Esophagus squamous epithelium (tissue), 4 donors: ENCODE measurements at regions not wholly inside any gene's neighbourhood (a gene's known extent, or its start where the extent isn't known, plus 50 kb on each side); places are given as distances from the start of the nearest gene placed in this dataset.

Experiments
- CTCF ChIP-seq, 6 experiments: fragments of 450-650 bp in 4 of 6; fragments of 200-600 bp in 2 of 6; sonication (generic) in 2 of 6; IDR thresholded peaks; one replicate each; pipeline ENCODE4 v1.5.1; 2016 to 2019; ENCODE audit warnings: antibody characterized with exemption in 6 of 6, mild to moderate bottlenecking in 4 of 6, moderate library complexity in 4 of 6
- POLR2A ChIP-seq, 4 donors: fragments of 450-650 bp; IDR thresholded peaks; one replicate each; pipeline ENCODE4 v1.6.1; 2017; ENCODE audit warnings: antibody characterized with exemption in 4 of 4, mild to moderate bottlenecking in 4 of 4, moderate library complexity in 3 of 4

- TF ChIP-seq CTCF (IDR thresholded peaks at IDR 0.05): no peak
- TF ChIP-seq POLR2A (IDR thresholded peaks at IDR 0.05): no peak
Observed at GRCh38 chr6:110534731-110535492, 58.5 kb upstream of the SLC22A16 start.
